SKM-1 treated with dmso at 0.1 percent for 144 hours (cell line): ENCODE measurements at regions not wholly inside any gene's neighbourhood (a gene's known extent, or its start where the extent isn't known, plus 50 kb on each side); places are given as distances from the start of the nearest gene placed in this dataset.

ENCODE experiments used
- DNase-seq: peaks from one replicate; lab custom pipeline; 2025; ENCODE audit not compliant: unreplicated experiment; lab: John Stamatoyannopoulos, UW

DNA sequence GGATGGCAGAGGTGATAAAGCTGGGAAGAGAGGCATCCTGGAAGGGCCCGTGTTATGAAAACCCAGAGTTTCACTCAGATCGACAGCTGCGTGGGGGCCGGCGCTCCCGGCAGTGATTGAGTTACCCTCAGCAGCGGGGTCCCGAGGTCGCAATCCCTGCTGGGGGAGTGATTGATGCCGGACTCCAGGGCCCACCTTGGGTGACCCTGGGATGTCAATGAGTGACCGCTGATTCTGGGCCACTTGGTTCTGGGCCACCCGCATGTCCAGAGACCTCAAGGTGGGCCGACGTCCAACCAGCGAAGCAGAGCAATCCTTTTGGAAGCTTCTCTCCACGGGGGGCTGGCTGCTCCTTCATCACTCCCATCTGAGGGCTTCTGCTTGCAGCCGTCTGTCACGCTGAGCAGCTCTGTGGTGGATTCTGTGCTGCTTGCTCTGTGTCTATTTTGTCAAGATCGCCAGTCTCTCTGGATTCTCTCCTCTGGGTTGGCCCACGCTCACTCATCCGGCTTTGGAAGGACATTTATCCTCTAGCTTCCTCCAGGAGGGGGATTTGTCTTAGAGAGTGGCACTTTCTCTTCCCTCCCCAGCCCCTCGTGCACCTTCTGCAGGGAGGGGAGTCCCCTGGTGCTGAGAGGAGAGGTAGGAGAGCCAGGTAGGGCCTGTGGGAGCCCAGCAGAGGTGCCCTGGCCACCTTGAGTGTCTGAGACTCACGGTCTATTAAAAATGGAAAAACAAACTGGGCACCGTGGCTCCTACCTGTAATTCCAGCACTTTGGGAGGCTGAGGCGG, 110.9 kb upstream of the C1orf174 start:
- DNase-seq, result no peak

DNA sequence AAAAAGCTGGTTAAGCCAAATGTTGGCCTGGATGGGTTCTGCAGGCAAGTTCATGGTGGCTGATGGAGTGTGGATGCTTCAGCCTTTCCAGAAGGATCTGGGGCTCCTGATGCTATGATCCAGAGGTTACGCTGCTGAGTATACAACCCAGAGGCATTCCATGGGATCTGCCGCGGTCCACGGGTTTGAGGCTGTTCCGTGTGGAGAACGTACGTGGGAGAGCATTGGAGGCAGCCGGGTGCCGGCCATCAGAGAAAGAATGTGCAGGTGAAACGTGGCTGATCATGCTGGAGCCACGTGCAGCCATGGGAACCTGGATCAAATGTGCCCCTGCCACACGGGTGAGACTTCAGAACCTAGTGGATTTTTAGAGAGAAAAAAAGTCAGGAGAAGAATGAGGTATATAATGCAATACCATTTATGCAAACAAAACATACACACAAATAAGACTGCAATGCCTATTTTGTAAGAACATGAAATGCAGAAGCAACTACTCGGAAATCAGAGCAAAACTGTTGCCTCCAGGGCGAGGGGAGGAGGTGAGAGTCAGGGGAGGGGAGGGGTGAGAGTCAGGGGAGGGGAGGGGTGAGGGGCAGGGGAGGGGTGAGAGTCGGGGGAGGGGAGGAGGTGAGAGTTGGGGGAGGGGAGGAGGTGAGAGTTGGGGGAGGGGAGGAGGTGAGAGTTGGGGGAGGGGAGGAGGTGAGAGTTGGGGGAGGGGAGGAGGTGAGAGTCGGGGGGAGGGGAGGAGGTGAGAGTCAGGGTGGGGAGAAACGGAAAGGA, 116.5 kb upstream of the C1orf174 start:
- DNase-seq, result no peak

DNA sequence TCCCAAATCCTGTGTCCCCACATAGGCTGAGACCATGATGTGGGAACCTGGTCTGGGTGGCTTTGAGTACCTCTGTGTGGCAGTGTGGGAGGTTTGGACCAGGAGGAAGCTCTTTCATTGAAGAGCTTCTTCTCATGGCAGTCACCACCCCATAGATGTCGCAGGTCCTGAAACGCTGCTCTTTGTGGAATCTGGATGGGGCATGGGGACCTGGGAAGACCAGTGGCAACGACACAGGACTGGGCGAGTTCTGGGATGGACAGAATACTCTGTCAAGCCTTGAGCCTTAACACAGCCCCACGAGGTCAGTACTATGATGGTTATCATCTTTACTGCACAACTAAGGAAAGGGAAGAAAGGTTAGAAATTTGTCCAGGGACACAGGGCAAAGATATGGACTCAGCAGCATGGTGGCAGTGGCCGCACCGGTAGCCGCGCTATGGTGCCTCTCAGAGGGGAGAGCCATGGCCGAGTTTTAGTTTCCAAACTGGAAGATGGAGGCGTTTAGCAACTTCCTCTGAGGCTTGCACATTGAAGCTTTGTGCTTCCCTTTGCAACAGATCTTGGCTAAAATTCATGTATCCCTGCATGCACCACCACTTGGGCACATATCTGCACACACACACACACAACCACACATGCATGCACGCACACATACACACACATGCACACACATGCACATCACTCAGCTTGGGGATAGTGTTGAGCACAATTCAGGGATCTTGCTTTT, 117.7 kb upstream of the C1orf174 start:
- no peak for DNase-seq

DNA sequence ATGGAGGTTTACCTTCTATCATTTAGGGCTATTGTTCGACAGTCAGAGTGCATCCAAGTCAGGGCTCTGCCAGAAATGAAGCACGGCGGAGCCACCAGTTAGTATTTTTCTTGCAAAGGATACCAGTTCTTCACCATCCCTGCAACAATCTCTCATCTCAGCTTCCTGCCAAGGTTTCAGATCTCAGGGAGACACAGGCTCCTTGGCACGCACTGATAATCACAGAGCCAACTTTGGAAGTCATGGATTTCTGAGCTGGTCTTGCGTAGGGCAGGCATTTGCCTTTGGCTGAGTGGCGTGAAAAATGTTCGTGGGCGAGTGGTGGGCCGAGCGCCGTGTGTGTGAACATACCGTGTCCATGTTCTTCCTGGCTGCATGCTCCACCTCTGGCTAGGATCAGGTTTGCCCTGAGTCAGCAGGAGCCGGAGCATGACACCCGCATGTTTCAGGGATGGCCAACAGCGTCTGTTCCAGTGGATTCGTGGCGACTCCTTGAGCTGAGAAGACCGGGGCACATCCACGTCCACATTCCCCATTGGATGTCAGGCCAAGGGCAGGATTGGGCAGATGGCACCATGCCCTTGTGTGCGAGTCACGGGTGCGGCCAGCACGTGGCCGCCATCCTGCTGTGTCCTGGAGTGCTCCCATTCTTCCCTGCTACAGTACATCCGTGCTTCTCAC, 118.5 kb upstream of the C1orf174 start:
- no peak for DNase-seq

DNA sequence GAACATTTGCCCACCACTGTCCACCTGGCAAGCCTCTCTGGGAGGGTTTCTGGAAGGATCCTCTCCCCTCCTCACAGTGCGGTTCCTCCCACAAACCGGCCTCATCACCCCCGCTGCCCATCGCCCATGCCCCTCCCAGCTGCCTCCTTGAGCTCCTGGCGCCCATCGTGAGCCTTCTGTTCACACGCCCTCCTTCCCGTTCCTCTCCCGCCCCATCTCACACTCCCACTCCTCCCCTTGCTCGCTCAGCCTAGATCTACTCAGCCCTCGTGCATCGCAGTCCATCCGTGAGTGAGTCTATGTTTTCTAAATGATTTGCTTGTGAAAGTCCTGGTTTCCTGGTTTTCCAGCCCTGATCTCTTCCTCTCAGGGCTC, 119.1 kb upstream of the C1orf174 start:
- DNase-seq, result no peak

DNA sequence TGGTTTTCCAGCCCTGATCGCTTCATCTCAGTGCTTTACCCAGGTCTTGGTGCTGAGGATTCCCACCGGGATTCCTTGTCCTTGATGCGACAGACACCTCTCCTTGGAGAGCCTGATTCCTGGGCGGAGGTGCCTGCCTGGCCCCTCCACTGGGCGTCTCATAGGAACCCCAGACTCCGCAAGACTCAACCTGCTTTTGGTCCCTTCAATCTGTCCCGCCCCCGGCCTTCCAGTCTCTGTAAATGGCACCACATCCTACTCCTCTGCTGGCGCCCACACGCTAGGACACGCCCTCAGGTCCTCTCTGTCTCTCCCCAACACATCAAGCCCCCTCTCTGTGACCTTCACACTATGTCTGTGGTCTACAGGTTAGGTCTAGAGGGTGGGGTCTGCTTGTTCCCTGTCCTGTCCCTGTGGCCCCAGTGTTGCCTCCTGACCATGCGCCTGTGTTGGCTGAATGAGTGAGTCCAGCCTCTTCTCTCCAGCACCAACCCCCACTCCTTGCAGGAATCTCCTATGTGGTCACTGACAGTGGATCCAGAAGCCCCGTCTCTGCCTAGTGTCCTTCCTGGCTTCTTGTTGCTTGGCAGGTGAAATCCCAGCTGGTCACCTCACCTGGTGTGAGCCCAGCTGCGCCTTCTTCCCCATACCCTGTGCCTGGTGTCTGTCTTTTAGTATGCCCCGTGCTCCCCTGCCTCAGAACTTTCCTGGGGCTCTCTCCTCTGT, 119.7 kb upstream of the C1orf174 start:
- no peak for DNase-seq

DNA sequence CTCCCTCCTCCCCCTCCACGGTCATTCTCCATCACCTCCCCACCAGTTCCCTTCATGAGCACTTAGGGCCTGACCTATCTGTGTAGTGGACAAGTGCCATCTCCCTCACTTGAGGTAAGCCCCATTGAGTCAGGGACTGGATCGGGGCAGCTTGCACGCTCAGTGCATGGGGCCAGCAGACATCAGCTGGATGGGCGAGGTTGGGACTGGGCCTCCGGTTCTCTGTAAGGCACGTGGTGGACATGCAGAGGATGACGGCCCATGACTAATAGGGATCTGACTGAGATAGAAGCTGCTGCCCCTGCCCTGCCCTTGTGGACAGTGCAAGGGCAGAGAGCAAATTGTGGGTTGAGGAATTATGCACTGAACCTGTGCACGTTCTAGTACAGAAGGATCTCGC, 120.4 kb upstream of the C1orf174 start:
- DNase-seq, result no peak

DNA sequence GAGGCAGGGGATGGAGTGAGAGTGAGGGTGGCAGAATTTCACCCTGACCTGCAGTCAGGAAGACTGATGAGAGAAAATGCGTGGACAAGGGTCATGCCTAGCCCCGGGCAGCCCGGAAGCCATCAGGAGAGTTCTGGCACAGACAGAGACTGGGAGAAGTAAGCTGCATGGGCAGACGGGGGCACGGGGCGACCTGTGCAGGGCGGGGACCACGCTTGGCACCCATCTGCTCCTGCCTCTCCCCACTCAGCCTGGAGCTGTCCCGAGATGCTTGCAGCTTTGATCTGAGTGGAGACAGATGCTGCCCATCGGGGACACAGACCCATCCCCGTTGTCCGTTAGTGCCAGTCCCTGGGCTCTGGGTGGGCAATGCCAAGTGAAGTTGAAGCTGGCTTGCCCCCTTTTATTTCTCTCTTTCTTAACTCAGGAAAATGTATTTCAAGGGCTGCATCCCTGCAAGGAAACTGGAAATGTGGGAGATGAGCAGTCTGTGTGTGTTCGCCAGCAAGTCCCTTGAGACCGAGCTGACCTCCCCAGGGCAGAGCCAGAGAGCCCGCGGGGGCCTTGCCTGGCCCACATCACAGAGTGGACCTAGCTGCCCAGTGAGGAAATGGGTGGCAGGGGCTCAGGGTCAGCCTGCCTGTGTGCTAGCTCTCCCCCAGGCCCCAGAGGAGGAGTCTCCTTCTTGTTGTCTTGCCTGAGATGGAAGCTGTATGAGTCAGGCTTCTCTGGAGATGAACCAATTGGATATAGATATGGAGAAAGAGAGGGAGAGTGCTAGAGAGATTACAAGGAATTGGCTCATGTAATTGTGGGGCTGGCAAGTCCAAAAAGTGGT, 121.3 kb upstream of the C1orf174 start:
- DNase-seq, result no peak

DNA sequence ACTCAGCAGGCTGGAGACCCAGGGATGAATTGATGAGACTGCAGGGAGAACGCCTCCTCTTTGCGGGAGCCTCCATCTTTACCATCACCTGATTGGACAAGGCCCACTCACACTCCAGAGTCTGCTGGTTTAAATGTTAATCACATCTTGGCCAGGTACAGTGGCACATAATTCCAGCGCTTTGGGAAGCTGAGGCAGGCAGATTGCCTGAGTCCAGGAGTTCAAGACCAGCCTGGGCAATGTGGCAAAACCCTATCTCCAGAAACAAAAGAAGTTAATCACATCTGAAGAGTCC, 121.8 kb upstream of the C1orf174 start:
- no peak for DNase-seq

DNA sequence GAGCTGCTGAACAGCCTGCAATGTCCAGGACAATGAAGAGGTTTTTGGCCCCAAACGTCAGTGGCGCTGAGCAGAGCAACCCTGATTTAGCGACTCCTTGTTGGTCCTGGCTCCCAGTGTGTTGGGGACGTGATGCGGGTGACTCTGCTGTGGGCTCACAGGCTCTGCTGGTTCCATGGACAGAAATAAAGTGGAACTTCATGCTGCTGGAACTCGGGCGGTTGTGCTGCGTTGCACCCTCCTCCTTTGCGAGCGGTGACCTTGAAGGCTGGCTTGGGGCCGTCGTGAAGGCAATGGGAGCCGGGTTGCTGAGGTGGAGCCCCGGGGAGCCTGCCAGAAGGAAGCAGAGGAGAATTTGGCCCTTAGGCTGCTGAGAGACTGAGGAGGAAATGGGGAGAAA, 122.6 kb upstream of the C1orf174 start:
- no peak for DNase-seq

DNA sequence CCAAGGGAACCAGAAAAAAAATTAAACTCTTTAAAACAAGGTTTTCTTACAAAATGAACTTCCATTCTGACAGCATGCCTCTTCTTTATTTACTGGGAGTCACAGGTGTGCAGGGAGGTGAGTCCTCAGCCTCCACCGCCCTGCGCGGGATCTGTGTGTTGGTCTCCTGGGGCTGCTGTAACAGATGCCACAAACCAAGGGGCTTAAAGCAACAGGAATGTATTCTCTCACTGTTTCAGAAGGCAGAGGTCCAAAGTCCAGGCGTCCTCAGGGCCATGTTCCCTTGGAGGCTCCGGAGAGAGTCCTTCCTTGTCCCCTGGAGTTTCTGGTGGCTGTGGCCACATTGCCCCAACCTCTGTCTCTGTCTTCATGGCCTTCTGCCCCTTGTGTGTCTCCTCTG, 123.6 kb upstream of the C1orf174 start:
- no peak for DNase-seq

DNA sequence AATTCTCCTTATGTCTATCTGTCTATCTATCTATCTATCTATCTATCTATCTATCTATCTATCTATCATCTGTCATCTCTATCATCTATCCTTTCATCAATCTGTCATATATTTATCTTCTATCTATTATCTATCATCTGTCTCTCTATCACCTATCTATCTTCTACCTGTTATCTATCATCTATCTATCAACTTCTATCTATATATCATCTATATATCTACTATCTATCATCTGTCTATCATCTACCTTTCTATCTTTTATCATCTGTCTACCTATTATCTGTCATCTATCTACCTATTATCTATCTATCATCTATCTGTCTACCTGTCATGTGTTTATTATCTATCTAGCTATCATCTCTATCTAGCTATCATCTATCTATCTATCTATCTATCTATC, 124.7 kb upstream of the C1orf174 start:
- no peak for DNase-seq

DNA sequence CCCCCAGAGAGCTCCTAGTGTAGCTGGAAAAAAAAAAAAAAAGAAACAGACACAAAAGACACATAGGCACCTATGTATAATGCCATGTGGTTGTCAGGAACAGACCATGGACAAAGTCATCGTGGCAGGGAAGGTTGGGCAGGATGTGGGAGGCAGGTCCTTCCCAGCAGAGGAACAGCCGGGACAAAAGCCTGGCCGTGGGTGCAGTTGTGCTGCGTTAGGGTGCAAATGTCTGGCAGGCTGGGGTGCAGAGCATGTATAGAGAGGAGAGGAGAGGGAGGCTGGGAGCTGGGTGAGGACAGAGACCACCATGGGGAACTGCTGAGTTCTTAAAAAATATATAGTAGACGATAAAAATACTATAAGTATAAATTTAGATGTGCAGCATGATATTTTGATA, 125.7 kb upstream of the C1orf174 start:
- no peak for DNase-seq

DNA sequence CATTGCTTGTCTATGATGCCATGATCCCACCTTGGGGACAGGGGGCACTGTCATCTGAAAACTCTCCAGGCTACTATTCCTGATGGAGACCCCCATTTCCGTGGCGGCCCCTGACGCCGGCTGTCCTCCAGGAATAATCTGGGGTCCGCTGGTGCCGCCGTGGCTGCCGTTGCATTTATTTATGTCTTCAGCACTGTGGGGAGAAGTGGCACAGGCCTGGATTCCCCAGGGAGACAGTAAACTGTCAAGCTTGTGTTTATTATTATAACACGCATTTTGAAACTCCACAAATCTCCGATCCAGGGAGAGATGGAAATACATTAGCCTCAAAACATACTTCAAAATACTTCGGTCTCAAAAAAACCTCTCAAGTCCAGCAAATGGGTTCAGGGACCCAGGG, 126.9 kb upstream of the C1orf174 start:
- DNase-seq, result no peak

DNA sequence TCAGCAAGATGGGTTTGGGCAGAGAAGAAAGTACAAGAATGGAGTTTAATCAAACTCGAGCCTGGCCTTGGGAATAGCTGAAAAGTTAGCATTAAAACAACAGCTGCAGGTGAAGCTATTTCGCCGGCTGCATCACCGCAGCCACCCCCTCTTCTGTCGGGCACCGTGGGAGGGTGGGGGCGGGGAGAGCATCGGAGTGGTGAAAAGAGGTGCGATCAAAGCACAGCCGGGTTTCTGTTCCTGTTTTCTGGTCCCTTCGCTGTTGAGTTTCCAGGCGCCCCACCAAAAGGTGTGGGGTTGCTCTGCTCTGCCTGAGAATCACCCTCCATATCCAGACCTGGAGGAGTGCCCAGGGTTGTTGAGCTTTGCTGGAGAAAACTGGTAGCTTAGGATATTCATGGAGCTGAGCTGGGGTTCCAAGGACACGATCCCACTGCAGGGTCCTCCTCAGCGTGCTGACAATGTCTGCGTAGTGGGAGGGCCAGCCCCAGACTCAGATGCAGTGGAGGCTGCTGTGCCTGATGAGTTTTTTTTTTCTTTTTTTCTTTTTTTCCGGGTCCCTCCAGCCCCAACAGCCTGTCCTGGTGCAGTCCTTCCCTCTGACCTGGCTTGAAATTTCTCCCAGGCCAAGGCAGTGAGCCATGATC, 127.5 kb upstream of the C1orf174 start:
- DNase-seq, result no peak

DNA sequence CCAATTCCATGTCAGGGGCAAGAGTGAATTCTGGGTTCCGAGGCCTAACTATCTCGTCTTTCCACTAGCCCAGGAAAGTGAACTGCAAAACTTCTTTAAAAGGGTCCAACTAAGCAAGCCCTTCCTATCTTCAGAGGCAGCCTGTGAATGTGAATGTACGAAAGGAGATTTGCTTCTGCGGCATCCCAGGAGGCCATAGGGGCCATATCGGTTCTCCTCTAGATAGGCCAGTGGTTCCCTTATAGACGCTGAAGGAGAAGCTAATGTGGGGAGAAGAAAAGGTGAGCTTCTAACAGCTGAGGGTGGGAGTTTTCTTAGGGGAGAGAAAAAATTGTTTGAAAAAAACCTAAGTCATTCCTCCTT, 128.0 kb upstream of the C1orf174 start:
- no peak for DNase-seq

DNA sequence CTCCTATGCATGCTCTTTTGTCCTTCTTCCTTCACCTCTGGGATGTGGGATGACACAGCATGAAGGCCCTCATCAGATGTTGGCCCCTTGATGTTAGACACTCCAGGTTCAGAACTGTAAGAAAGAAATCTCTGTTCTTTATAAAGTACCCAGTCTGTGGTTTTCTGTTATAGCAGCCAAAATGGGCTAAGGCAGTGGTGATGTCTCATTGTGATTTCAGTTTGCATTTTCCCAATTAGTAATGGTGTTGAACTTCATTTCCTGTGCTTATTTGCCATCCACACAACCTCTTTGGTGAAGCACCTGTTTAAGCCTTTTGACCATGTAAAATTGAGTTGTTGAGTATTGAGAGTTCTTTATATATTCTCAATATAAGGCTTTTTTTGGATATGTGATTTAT, 129.3 kb upstream of the C1orf174 start:
- DNase-seq, result no peak

DNA sequence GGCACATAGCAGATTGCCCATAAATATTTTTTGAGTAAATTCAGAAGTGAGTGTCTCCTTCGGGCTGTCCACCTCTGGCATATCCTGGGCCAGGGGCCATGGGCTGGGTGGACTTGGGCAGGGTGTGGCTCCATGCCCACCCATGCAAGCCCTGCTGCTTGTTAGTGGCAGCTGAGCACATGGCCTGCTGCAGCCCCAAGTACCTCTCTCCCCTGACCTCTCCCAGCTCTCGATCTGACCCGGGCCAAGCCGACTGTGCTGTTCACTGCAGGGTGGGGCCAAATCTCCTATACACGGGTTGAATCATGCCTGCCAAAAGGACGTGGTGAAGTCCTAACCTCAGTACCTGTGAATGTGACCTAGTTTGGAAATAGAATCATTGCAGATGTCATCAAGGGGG, 132.5 kb upstream of the C1orf174 start:
- no peak for DNase-seq

DNA sequence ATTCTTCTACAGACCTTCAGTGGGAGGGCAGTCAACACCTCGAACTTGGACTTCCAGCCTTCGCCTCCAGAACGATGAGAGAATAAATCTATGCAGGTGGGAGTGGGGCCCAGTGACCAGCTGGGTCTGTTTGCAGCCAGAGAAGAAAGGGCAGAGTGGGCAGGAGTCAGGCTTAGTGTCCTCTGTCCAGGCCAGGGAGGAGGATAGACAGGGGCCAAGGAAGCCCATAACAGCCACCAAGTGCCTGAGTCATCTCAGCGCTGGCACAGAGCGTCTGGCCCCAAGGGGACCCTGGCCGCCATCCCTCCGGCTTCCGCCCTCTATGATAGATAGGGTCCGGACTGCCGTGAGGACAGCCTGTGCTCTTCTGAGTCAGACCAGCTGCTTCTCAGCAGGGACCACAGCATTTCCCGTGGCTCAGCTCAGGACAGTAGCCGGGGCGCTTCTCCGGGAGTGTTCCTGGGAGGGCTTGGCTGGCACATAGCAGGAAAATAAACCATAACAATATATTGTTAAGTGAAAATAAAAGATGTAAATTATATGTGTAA, 133.1 kb upstream of the C1orf174 start:
- no peak for DNase-seq
